NCI-H446 (cell line): ENCODE measurements at regions not wholly inside any gene's neighbourhood (a gene's known extent, or its start where the extent isn't known, plus 50 kb on each side); places are given as distances from the start of the nearest gene placed in this dataset.

Experiments
- DNase-seq, 2 experiments: peaks; one replicate each; lab custom pipeline; 2025; lab: John Stamatoyannopoulos, UW

GRCh38 chr13:107743983-107744382 is 471.4 kb downstream of the LIG4 start:
- no peak for DNase-seq

DNA sequence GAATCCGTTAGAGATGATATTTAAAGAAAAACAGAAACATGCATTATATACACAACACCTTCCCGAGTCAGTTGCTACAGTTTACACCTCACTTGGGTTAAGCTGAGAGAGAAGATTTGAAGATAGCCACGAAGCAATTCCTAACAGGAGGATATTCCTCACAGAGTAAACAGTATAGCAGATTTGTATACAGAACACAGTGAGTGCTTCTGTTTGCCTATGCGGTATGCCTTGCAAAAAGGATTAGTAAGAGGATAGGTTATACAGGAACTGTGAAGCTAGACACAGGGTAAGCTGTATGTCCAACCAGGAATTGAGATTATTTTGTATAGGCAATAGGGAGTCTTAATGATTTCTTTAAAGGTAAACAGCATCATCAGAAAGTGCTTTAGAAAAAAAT is 471.8 kb downstream of the LIG4 start:
- DNase-seq: no peak

- no peak for DNase-seq
Measured at GRCh38 chr13:107743100-107743499, 472.2 kb downstream of the LIG4 start.

- no peak for DNase-seq
Measured at GRCh38 chr13:107742544-107742943, 472.8 kb downstream of the LIG4 start.

- DNase-seq: no peak
Measured at GRCh38 chr13:107738004-107738403, 477.3 kb downstream of the LIG4 start.

- DNase-seq: no peak
Measured at GRCh38 chr13:107736731-107737130, 478.6 kb downstream of the LIG4 start.

GRCh38 chr13:107736170-107736569 is 479.2 kb downstream of the LIG4 start:
- DNase-seq: no peak

DNA sequence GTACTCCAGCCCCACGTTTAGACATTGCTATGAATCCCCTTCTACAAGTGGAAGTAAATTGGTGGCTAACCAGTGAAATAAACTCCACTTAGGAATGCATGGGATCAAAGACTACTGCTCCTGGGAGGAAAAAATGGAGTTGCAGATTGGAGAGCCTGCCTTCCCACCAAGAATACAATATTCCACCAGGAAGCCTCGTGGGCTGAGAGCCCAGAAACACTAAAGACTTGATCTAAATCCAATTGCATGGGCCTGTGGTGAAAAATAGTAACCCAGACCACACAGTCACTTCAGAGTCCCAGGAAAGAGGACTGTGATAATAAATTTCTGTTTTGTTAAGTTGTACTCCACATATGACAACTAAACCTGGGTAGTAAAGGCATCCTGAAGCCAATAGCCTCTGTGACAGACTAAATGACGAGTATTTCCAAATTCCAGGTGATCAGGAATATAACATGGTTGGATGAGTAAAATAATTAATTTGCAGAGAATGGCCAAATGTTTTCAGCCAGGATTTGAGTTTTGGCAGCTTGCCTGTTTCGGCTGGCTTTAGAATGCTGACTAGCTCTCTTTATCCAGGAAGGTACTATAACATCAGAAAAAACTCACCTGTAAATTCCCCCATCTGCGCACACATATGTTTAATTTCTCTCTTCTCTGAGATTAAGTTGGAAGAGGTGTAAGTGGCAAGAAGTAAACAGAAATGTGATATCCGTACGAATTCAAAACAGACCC is 480.3 kb downstream of the LIG4 start:
- DNase-seq: peak; percentile 2 to 34

GRCh38 chr13:107733276-107733675 is 482.1 kb downstream of the LIG4 start:
- DNase-seq: no peak

DNA sequence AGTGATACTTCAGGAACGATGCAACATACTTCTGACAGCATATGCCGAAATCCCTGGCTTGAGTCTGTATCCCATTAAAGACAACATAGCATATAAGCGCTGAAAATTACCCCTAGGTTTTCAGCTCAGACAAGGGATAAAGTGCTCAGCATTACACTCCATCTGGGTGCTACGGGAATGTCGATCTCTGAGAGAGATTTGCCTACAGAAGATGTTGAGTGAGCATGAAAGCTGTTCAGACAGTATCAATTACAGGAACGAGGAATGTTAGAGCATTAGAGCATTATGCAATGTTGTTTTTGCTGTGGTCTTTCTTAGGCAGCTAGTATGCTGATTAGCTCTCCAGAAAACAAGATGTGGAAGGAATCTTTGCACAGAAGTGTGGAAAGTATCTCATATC is 484.5 kb downstream of the LIG4 start:
- no peak for DNase-seq

GRCh38 chr13:107721125-107721869 is 494.0 kb downstream of the LIG4 start:
- no peak for DNase-seq

GRCh38 chr13:107716741-107717140 is 498.6 kb downstream of the LIG4 start:
- DNase-seq: no peak

DNA sequence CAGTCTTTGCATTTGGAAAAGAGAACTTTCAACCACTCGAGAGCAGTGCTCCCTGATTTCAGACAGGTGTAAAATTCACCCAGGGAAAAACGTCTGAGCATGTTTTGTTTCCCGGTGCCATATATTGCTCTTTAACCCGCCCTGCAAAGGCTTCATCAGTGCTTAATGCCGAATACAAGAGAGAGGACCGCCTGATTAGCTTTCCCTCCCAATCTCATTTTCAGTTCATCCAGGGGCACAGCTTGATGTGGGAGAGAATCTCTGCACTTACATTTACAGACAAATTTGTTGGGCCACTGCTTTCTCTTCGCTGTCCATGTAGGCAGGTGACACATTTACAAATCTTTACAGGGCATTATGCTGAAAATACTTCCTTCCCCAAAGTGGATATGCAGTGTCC is 499.1 kb downstream of the LIG4 start:
- no peak for DNase-seq

DNA sequence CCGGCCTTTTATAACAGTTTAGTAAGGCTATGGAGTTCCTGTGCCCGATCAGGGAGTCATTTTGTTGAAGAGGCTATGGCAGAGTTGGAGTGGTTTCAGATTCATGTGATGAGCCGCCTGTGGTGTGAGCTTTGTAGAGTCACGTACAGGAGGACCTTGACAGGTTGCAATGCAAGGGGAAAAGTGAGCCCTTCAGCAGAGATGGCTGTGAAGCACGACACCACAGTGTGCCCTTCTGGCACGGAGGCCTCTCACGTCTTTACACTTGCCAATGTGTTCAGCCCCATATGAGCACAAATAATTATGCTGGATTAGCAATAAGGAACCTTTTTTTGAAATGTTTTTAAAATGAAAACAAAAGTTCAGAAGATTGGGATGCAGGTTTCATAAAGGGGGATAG is 499.8 kb downstream of the LIG4 start:
- DNase-seq: no peak

- no peak for DNase-seq
Measured at GRCh38 chr13:107713314-107713713, 502.0 kb downstream of the LIG4 start.

DNA sequence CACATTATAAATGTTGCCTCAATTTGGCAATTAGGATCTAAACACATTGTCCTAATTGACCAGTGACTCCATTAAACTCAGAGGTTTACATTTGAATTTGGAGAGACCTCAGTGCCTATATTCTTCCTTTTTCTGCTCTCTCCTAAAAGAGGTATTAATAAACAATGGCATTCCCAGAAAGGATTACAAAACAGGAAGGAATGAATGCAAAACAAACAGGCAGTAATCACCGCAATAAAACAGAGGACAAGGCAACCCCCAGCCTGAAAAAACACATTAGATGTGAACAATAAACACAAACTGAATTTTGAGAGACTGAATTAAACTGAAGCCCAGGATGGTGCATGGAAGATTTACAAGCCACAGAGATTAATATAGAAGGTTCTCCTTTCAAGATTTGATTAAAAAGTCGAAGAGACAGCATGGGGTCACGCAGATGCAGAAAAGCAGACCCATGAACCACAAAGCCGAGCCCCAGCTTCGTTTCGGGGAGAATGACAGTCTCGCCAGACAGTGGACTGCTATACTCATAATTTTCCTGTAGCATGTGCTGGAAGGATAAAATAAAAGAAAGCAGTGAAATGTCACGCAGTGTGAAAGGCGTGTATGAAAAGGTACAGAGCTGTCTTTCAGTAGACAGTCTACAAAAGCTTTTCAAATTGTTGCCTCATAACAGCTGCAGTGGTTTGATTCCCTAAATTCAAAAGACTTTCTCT is 503.0 kb downstream of the LIG4 start:
- DNase-seq: no peak

DNA sequence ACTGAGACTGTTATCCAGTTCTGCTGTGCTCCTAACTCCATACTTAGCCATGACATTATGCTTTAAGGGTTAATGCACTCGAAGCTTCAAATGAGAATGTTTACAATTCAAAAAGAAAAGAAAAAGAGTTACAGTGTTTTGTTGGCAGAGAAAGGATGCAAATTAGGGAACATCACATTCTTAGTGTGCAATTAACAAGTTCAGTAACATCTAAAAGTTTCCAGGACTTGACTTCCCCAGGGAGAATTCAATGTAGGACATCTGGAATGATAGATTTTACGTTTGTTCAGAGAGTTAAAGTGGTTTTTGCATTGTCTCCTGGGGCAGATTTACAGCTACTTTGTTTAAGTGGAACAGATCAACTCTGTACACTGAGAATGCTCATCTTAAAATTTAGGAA is 525.2 kb downstream of the LIG4 start:
- DNase-seq: no peak

DNA sequence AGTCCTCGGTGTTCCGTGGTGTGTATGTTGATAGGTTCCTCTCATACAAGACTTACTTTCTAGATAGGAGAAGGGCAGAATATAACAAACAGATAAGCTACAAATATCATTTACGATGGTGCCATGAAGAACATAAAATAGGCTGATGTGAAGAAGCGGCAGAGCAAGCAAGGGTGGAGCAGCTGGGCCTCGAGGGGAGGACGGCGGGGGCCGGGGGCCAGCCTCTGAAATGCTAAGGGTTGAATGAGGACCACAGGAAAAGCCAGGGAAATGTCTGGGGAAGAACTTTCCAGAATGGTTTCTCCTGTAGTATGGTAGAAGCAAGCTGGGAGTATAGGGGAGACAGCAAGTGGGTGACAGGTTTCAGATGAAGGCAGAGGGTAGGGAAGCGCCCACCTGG is 529.5 kb downstream of the LIG4 start:
- no peak for DNase-seq

DNA sequence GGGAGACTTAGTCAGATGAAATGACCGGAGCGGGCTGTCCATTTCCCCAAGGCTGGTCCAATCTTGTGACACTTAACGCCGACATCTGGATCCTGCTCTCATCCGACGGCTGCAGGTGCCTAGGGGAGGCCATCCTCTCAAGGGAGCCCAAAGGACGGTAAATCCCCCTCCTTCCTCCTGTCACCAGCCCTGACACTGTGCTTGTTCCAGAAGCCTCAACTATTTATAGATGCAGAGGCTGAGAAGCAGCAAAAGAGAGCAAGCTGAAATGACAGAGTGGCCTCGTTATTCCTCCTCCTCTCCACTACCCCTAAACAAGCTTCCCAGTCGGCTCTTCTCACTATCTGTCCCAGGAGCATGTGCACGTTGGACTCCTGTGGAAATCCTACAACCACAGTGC is 533.7 kb downstream of the LIG4 start:
- no peak for DNase-seq

DNA sequence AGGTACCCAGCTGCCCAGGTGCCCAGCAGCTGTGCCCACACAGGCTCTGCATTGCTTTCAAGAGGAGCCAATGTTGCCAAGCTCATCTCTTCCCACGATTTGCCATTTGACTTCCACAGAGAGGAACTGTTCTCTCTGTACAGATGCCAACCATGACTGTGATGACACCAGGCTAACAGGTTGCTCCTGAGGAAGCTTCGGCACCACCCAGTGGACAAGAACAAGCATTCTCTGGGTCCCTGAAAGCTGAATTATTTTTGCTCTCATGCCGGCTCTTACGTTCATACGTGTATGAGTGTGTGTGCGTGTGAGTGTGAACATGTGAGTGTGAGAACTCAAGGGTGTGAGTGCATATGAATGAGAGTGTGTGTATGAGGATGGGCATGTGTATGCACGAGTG is 535.2 kb downstream of the LIG4 start:
- DNase-seq: peak in 1 of 2 experiments; percentile 11

DNA sequence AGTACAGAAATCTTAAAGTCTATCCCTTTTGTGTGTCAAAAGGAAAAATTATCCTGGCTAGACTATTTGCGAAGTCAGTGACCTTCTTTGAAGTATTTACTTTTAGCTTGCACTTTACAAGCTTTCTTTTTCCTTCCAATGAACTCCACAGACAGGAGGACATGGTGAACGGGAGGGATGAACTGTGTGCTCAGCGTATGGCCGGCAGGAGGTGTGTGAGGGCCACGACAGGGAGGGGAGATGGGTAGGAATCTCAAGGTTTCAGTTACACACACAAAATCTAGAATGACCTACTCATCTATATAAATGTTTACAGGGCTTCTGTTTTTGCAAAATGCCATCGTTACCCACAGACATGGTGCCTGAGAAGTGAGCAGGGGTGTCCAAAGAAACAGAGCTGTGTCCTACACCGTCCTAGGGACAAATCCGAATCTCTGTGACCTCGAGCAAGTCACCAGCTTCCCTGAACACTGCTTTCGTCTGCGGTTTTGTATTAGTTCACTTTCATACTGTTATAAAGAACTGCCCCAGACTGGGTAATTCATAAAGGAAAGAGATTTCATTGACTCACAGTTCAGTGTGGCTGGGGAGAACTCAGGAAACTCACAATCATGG is 537.2 kb downstream of the LIG4 start:
- no peak for DNase-seq

DNA sequence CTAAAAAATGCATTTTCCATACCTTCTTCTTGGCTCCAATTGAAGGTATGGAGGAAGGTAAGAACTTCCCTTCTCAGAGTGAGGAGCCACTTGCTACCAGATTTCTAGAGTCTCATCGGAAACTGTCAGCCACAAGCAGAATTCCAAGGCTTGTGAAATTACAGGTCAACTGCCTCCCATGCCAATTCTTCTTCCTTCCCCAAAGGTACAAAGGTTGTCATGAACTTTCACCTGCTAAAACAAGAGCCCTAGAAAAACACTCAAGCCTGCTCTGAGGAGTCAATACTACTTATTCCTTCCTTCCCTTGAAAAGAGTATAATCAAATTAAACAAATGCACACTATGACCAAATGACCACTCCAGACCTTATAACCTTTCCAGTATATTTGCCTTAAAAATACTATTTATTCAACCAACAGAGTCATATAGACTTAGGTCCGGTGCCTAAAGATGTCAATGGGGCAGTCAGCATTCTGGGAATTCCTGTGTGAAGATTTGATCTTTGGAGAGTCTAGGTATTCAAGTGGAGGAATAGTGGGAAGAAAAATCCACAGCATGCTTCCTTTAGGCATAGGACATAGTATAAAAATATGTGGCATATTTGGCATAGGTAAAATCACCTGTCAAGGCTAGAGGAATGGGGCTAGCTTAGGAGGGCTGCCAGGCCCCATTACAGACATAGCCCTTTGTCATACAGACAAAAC is 539.3 kb downstream of the LIG4 start:
- DNase-seq: no peak
